ENCODE measurements at regions not wholly inside any gene's neighbourhood (a gene's known extent, or its start where the extent isn't known, plus 50 kb on each side); places are given as distances from the start of the nearest gene placed in this dataset.

DNA sequence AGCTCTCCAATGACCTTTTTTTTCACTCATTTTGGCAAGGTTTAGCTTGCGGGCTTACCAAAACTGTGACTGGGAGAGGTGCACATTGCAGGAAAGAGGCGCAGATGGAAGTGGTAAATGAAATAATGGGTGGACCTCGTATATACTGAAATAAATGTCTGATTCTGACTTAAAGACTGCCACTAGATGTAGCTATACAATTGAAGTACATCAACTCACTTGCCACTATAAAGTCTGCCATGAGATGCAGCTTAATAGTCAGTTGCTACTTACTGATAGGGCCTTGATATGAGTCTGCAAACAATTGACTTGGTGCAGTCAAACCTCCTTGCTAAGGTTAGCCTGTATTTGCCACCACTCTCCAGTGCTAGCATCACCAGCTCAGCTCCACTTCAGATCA lies 525.9 kb upstream of the MBL2 start:
- H3K9me3 Mint-ChIP-seq (ENCODE audit: unreplicated experiment), result no peaks in the 10 kb centered on the region
- no peaks in the 10 kb centered on the region for H3K4me1 Mint-ChIP-seq (ENCODE audit: unreplicated experiment)
- no peak for DNase-seq (ENCODE audit: low spot score)
- H3K27me3 Mint-ChIP-seq (ENCODE audit: unreplicated experiment), result no peaks in the 10 kb centered on the region
- no peak overlapping the region for H3K27ac Mint-ChIP-seq (ENCODE audit: unreplicated experiment)
- H3K36me3 Mint-ChIP-seq (ENCODE audit: low read depth, unreplicated experiment), result no peaks in the 10 kb centered on the region
- no peak for TF ChIP-seq CTCF (IDR thresholded peaks at IDR 0.05; ENCODE audit: unreplicated experiment)
- no peak overlapping the region for H3K4me3 Mint-ChIP-seq (ENCODE audit: unreplicated experiment)

DNA sequence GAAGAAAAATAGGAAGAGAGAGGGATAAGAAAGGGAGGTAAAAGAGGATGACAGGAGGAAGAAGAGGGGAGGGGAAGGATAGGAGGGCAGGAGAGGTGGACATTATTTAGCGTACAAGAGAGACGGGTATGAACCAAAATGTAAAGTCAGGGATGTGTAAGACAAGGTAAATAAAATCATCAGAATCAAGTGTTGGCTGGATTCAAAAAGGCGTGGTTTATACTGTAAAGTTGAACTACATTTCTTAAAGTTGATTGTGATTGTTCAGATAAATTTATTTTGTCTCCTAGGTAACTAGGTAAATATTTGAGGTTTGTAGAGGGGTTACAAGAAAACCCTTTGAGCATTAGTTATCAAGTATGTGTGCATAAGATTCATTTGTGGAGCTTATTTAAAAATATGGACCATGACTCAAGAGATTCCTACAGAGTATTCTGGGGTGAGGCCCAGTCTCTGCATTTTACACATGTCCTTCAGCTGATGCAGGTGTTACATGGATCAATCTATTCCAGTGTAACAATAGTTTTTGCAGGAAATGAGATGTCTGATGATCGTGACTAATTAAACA lies 512.1 kb upstream of the MBL2 start:
- Mint-ChIP-seq H3K36me3 (ENCODE audit: low read depth, unreplicated experiment) (no peaks in the 10 kb centered on the region), H3K9me3 (ENCODE audit: unreplicated experiment) (no peaks in the 10 kb centered on the region), H3K4me3 (ENCODE audit: unreplicated experiment) (no peak overlapping the region), H3K4me1 (ENCODE audit: unreplicated experiment) (no peaks in the 10 kb centered on the region), H3K27ac (ENCODE audit: unreplicated experiment) (no peak overlapping the region), H3K27me3 (ENCODE audit: unreplicated experiment) (no peaks in the 10 kb centered on the region)
- TF ChIP-seq CTCF (IDR thresholded peaks at IDR 0.05; ENCODE audit: unreplicated experiment), result no peak
- no peak for DNase-seq (ENCODE audit: low spot score)

DNA sequence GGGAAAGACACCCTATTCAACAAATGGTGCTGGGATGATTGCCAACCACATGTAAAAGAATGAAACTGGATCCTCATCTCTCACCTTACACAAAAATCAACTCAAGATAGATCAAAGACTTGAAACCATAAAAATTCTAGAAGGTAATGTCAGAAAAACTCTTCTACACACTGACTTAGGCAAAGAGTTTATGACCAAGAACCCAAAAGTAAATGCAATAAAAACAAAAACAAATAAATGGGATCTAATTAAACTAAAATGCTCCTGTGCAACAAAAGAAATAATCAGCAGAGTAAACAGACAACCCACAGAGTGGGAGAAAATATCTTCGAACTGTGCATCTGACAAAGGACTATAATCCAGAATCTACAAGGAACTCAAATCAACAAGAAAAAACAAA lies 504.2 kb upstream of the MBL2 start:
- TF ChIP-seq CTCF (IDR thresholded peaks at IDR 0.05; ENCODE audit: unreplicated experiment), result no peak
- Mint-ChIP-seq H3K4me3 (ENCODE audit: unreplicated experiment) (no peak overlapping the region), H3K27me3 (ENCODE audit: unreplicated experiment) (no peaks in the 10 kb centered on the region), H3K9me3 (ENCODE audit: unreplicated experiment) (no peaks in the 10 kb centered on the region), H3K27ac (ENCODE audit: unreplicated experiment) (no peak overlapping the region), H3K4me1 (ENCODE audit: unreplicated experiment) (no peaks in the 10 kb centered on the region), H3K36me3 (ENCODE audit: low read depth, unreplicated experiment) (peaks cover 3% of the 10 kb centered on the region)
- no peak for DNase-seq (ENCODE audit: low spot score)

DNA sequence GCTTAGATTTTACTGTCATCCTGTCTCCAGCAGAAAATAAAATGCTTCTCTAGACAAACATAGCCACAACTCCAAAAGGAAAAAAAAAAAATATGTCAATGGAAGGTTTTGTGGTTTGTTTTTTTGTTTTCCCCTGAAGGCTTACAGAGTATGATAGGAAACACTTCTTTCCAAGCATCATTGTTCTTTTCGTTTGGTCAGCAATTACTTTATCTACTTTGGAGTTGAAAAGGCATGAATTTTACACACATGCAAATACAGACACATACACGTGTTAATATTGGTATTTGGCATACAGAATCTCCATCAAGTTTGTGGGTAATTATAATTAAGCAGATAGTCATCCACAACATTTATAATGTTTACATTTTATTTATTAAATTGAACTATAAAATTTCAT lies 496.9 kb upstream of the MBL2 start:
- H3K27me3 Mint-ChIP-seq (ENCODE audit: unreplicated experiment), result no peaks in the 10 kb centered on the region
- H3K27ac Mint-ChIP-seq (ENCODE audit: unreplicated experiment), result no peak overlapping the region
- no peaks in the 10 kb centered on the region for H3K9me3 Mint-ChIP-seq (ENCODE audit: unreplicated experiment)
- no peak for TF ChIP-seq CTCF (IDR thresholded peaks at IDR 0.05; ENCODE audit: unreplicated experiment)
- peaks cover 3% of the 10 kb centered on the region for H3K36me3 Mint-ChIP-seq (ENCODE audit: low read depth, unreplicated experiment)
- H3K4me3 Mint-ChIP-seq (ENCODE audit: unreplicated experiment), result no peak overlapping the region
- H3K4me1 Mint-ChIP-seq (ENCODE audit: unreplicated experiment), result no peaks in the 10 kb centered on the region
- no peak for DNase-seq (ENCODE audit: low spot score)

GRCh38 chr10:53260213-53260612 lies 487.6 kb upstream of the MBL2 start:
- no peaks in the 10 kb centered on the region for H3K4me1 Mint-ChIP-seq (ENCODE audit: unreplicated experiment)
- H3K4me3 Mint-ChIP-seq (ENCODE audit: unreplicated experiment), result no peak overlapping the region
- no peaks in the 10 kb centered on the region for H3K27me3 Mint-ChIP-seq (ENCODE audit: unreplicated experiment)
- H3K9me3 Mint-ChIP-seq (ENCODE audit: unreplicated experiment), result no peaks in the 10 kb centered on the region
- no peaks in the 10 kb centered on the region for H3K36me3 Mint-ChIP-seq (ENCODE audit: low read depth, unreplicated experiment)
- no peak for DNase-seq (ENCODE audit: low spot score)
- no peak overlapping the region for H3K27ac Mint-ChIP-seq (ENCODE audit: unreplicated experiment)
- no peak for TF ChIP-seq CTCF (IDR thresholded peaks at IDR 0.05; ENCODE audit: unreplicated experiment)
